Lower leg skin (tissue), 4 donors: ENCODE measurements at regions not wholly inside any gene's neighbourhood (a gene's known extent, or its start where the extent isn't known, plus 50 kb on each side); places are given as distances from the start of the nearest gene placed in this dataset.

Experiments
- DNase-seq, 2 donors: peaks; one replicate each; pipeline ENCODE4 v3.0.0-alpha.2; 2019; ENCODE audit warnings: low spot score in 2 of 2
- H3K4me3 ChIP-seq: fragments of 200-600 bp; sonication (generic); 2 replicates; pipeline ENCODE4 v1.5.1; 2017; ENCODE audit warnings: mild to moderate bottlenecking, low read depth; ENCODE audit not compliant: poor library complexity, severe bottlenecking
- POLR2A ChIP-seq, 2 donors: fragments of 450-650 bp; IDR thresholded peaks; one replicate each; pipeline ENCODE4 v1.6.1; 2016 to 2017; ENCODE audit warnings: antibody characterized with exemption in 2 of 2, mild to moderate bottlenecking in 1 of 2, moderate library complexity in 1 of 2
- WGBS, 2 donors: methylation state at CpG; one replicate each; pipeline ENCODE4 v1.1.5; 2018; 5-methylcytosine and 5-hydroxymethylcytosine counted together
- intact Hi-C: fragments of 100-400 bp; cut with DNase I; formaldehyde crosslinking; loops from one replicate; pipeline ENCODE4 v1.15.0; 2023; ENCODE audit warnings: low total_unique reads
- TF ChIP-seq, protein P1 (sequence below), 3 donors: fragments of 450-650 bp; IDR thresholded peaks; one replicate each; pipeline ENCODE4 v1.5.1; 2016; ENCODE audit warnings: antibody characterized with exemption in 3 of 3, mild to moderate bottlenecking in 3 of 3, moderate library complexity in 2 of 3

GRCh38 chr6:14610141-14610540 lies 492.6 kb downstream of the CD83 start:
- DNase-seq: no peak
- TF ChIP-seq, protein P1, sequence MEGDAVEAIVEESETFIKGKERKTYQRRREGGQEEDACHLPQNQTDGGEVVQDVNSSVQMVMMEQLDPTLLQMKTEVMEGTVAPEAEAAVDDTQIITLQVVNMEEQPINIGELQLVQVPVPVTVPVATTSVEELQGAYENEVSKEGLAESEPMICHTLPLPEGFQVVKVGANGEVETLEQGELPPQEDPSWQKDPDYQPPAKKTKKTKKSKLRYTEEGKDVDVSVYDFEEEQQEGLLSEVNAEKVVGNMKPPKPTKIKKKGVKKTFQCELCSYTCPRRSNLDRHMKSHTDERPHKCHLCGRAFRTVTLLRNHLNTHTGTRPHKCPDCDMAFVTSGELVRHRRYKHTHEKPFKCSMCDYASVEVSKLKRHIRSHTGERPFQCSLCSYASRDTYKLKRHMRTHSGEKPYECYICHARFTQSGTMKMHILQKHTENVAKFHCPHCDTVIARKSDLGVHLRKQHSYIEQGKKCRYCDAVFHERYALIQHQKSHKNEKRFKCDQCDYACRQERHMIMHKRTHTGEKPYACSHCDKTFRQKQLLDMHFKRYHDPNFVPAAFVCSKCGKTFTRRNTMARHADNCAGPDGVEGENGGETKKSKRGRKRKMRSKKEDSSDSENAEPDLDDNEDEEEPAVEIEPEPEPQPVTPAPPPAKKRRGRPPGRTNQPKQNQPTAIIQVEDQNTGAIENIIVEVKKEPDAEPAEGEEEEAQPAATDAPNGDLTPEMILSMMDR (IDR thresholded peaks at IDR 0.05): no peak
- no peak for TF ChIP-seq POLR2A (IDR thresholded peaks at IDR 0.05)
- WGBS, 2 donors: 97% methylated on average over 4 of the region's 4 CpGs
- intact Hi-C loops: no loop called here
- H3K4me3 ChIP-seq: no peak overlapping the region

- no peak overlapping the region for H3K4me3 ChIP-seq
- TF ChIP-seq, protein P1 (IDR thresholded peaks at IDR 0.05): no peak
- TF ChIP-seq POLR2A (IDR thresholded peaks at IDR 0.05): no peak
- DNase-seq: no peak
- intact Hi-C loops: no loop called here
- WGBS, 2 donors: 71 to 74% methylated on average over 14 of the region's 14 CpGs
Observed at GRCh38 chr6:14612016-14612980, 494.7 kb downstream of the CD83 start.

DNA sequence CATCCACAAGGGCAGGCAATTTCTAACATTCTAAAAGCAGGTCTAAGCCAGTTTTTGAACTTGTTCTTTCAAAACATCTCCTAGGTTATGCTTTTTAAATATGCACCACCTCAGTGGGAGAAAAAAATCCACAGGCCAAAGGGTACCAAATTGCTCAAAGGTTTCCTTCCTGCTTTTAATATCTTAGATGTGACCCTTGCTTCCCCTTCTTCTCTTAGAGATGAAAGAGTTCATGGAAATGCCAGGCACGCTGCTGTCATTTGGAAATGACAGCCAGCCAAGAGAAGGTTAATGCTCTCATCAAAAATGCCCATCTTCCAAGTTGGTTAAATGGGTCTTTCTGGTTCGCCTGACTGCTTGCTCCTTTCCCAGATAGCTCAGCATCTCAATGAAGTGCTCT lies 497.1 kb downstream of the CD83 start:
- intact Hi-C loops: no loop called here
- no peak overlapping the region for H3K4me3 ChIP-seq
- TF ChIP-seq POLR2A (IDR thresholded peaks at IDR 0.05): no peak
- TF ChIP-seq, protein P1 (IDR thresholded peaks at IDR 0.05): no peak
- 85 to 86% methylated on average over 2 of the region's 2 CpGs for WGBS, 2 donors
- no peak for DNase-seq

DNA sequence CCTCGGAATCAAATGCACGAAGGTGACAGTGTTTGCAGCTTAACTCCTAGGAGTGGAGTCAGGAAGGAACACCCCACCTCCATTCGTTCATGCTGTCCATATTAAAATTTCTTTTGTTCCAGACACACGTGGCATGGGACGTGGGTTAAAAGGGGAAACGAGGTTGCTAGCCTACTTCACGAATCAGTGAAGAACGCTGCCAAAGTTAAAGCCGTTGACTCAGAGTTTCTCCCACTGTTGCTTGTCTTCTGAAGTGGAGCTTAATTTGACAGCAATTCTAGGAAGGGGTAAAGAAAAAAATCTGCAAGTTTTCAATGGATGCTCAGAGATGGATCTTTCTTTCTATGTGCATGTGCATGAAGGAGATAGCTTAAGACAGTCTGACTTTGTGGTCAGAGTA lies 499.1 kb downstream of the CD83 start:
- intact Hi-C loops: no loop called here
- 80% methylated on average over 9 of the region's 9 CpGs for WGBS, 2 donors
- no peak for TF ChIP-seq POLR2A (IDR thresholded peaks at IDR 0.05)
- TF ChIP-seq, protein P1 (IDR thresholded peaks at IDR 0.05): no peak
- H3K4me3 ChIP-seq: no peak overlapping the region
- DNase-seq: no peak

GRCh38 chr6:14618759-14619418 lies 501.3 kb downstream of the CD83 start:
- no peak for TF ChIP-seq POLR2A (IDR thresholded peaks at IDR 0.05)
- TF ChIP-seq, protein P1 (IDR thresholded peaks at IDR 0.05): no peak
- H3K4me3 ChIP-seq: no peak overlapping the region
- no peak for DNase-seq
- intact Hi-C loops: no loop called here
- WGBS, 2 donors: 91% methylated on average over 10 of the region's 10 CpGs
